ENCODE measurements at regions not wholly inside any gene's neighbourhood (a gene's known extent, or its start where the extent isn't known, plus 50 kb on each side); places are given as distances from the start of the nearest gene placed in this dataset.

DNA sequence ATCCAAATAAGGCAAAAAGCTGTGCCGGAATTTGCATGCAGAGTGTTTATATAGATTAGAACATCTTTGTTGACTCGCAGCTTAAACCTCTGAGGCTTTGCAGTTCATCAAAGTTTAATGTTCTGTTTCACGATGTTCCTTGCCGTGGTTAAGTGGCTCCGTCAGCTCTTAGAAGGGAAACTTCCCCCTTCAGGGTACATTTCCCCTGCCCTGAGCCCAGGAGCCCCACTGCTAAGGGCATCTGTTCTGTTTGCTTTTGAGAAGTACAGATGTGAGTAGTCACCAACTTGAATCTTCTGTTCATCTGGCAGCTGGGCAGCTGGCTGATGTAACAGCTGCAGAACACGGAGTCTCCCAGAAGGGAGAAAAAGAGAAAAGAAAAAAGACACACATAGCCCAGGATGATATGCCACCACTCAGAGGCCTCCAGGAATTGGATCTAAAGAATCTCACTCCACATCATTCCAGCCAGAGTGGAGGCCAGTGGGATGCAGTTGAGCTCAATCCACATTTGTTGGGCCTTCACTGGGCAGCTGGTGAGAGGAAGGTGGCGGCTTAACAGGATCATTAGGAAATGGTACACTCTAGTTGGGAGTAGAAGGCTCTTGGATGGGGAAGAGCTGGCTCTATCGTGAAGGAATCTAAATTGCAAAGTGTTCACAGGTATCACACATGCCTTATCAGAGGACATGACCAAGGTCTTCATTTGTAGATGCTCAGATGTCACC, 178.7 kb upstream of the RBPJ start:
- Histone ChIP-seq H3K4me1 (peaks cover 0 to 7% (median 0%) of the 10 kb centered on the region in 4 donors), H3K4me3 (no peak overlapping the region), H3K27ac (replicated peaks in 1 of 4) (peak overlapping the region in 3 of 4 donors; percentile 33 to 57 (median 44)), H3K9me3 (no peaks in the 10 kb centered on the region), H3K27me3 (no peaks in the 10 kb centered on the region), H3K36me3 (no peaks in the 10 kb centered on the region)
- no peak for DNase-seq (ENCODE audit: extremely low spot score)
- 75% methylated on average over 8 of the region's 8 CpGs for WGBS
- intact Hi-C loops (cut with DNase I), result no loop called here
- TF ChIP-seq POLR2AphosphoS5 (IDR thresholded peaks at IDR 0.05) (peak; percentile 24 to 26), POLR2A (IDR thresholded peaks at IDR 0.05; ENCODE audit: low read depth) (no peak), EP300 (IDR thresholded peaks at IDR 0.05) (peak; percentile 7), CTCF (IDR thresholded peaks at IDR 0.05) (no peak)

DNA sequence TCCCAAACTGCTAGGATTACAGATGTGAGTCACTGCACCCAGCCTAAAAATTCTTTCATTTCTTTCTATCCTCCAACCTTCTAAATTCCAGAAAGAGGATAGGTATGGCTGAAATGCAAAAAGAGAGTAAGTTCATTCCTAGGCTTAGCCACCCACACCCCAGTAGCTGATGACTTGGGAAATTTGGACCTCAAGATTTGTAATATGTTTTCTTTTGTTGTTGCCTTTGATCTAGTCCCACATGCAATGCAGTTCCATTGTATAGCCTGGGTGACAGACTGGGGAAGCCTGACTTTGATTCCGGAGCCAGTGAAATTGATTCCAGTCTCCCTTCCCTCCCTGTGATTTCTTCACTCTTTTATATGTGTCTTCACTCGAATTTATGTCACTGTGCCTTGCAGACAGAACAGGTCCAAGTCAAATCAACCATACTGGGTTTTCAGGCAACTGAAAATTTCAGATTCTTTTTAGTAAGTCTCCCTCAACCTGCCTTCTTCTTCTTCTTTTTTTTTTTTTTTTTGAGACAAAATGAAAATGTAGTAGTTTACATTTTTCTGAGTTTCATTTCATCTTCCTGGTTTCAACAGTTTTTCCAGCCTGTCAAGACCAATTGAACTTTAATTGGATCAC, 176.2 kb upstream of the RBPJ start:
- H3K4me1 ChIP-seq, result peaks cover 0 to 7% (median 0%) of the 10 kb centered on the region in 4 donors
- no peak for DNase-seq (ENCODE audit: extremely low spot score)
- H3K9me3 ChIP-seq, result no peaks in the 10 kb centered on the region
- 73% methylated on average over 2 of the region's 2 CpGs for WGBS
- H3K27ac ChIP-seq (replicated peaks in 1 of 4), result no peak overlapping the region
- TF ChIP-seq CTCF (IDR thresholded peaks at IDR 0.05) (no peak), POLR2AphosphoS5 (IDR thresholded peaks at IDR 0.05) (no peak), POLR2A (IDR thresholded peaks at IDR 0.05; ENCODE audit: low read depth) (no peak), EP300 (IDR thresholded peaks at IDR 0.05) (no peak)
- no peaks in the 10 kb centered on the region for H3K36me3 ChIP-seq
- no peaks in the 10 kb centered on the region for H3K27me3 ChIP-seq
- H3K4me3 ChIP-seq, result no peak overlapping the region
- intact Hi-C loops (cut with DNase I), result no loop called here

- H3K4me3 ChIP-seq, result no peak overlapping the region
- intact Hi-C loops (cut with DNase I), result no loop called here
- peaks cover 0 to 3% (median 0%) of the 10 kb centered on the region in 4 donors for H3K4me1 ChIP-seq
- no peaks in the 10 kb centered on the region for H3K27me3 ChIP-seq
- no peak overlapping the region for H3K27ac ChIP-seq (replicated peaks in 1 of 4)
- no peaks in the 10 kb centered on the region for H3K36me3 ChIP-seq
- no peak for TF ChIP-seq POLR2AphosphoS5 (IDR thresholded peaks at IDR 0.05)
- TF ChIP-seq CTCF (IDR thresholded peaks at IDR 0.05), result no peak
- TF ChIP-seq EP300 (IDR thresholded peaks at IDR 0.05), result no peak
- no peak for TF ChIP-seq POLR2A (IDR thresholded peaks at IDR 0.05; ENCODE audit: low read depth)
- H3K9me3 ChIP-seq, result no peaks in the 10 kb centered on the region
- 49% methylated on average over 3 of the region's 3 CpGs for WGBS
- no peak for DNase-seq (ENCODE audit: extremely low spot score)
Observed at GRCh38 chr4:26145212-26145611, 175.6 kb upstream of the RBPJ start.

GRCh38 chr4:26148927-26149326, 171.9 kb upstream of the RBPJ start:
- intact Hi-C loops (cut with DNase I), result no loop called here
- no peaks in the 10 kb centered on the region for H3K36me3 ChIP-seq
- no peaks in the 10 kb centered on the region for H3K27me3 ChIP-seq
- H3K27ac ChIP-seq (replicated peaks in 1 of 4), result no peak overlapping the region
- TF ChIP-seq POLR2AphosphoS5 (IDR thresholded peaks at IDR 0.05), result no peak
- no peak for TF ChIP-seq CTCF (IDR thresholded peaks at IDR 0.05)
- no peak for TF ChIP-seq POLR2A (IDR thresholded peaks at IDR 0.05; ENCODE audit: low read depth)
- no peak for TF ChIP-seq EP300 (IDR thresholded peaks at IDR 0.05)
- no peaks in the 10 kb centered on the region for H3K4me1 ChIP-seq
- no peaks in the 10 kb centered on the region for H3K9me3 ChIP-seq
- H3K4me3 ChIP-seq, result no peak overlapping the region
- DNase-seq (ENCODE audit: extremely low spot score), result no peak

Data from esophagus muscularis mucosa (tissue), 4 donors.